Progenitor cell of endocrine pancreas (in vitro differentiated cells): ENCODE measurements at regions not wholly inside any gene's neighbourhood (a gene's known extent, or its start where the extent isn't known, plus 50 kb on each side); places are given as distances from the start of the nearest gene placed in this dataset.

Experiments
- DNase-seq: peaks from one replicate; pipeline ENCODE4 v3.0.0; 2021; ENCODE audit warnings: low spot score; ENCODE audit not compliant: unreplicated experiment
- H3K27ac Mint-ChIP-seq: 2 replicates; pipeline ENCODE4 v1.8.0; 2021; ENCODE audit warnings: mild to moderate bottlenecking, moderate library complexity, mixed read lengths
- H3K27me3 Mint-ChIP-seq: 2 replicates; pipeline ENCODE4 v1.8.0; 2021; ENCODE audit warnings: mixed read lengths
- H3K36me3 Mint-ChIP-seq: 2 replicates; pipeline ENCODE4 v1.8.0; 2022; ENCODE audit warnings: mixed read lengths; ENCODE audit not compliant: insufficient read depth
- H3K4me1 Mint-ChIP-seq: 2 replicates; pipeline ENCODE4 v1.8.0; 2021; ENCODE audit warnings: low read depth, mixed read lengths
- H3K4me3 Mint-ChIP-seq: 2 replicates; pipeline ENCODE4 v1.8.0; 2021; ENCODE audit warnings: low read depth, mild to moderate bottlenecking, moderate library complexity, mixed read lengths
- H3K9me3 Mint-ChIP-seq: 2 replicates; pipeline ENCODE4 v1.8.0; 2021; ENCODE audit warnings: low read depth, mixed read lengths
- TF ChIP-seq, protein P1 (sequence below): fragments of 200-600 bp; sonication (generic); IDR thresholded peaks from one replicate; pipeline ENCODE4 v1.5.0; 2021; ENCODE audit warnings: antibody characterized with exemption, mild to moderate bottlenecking; ENCODE audit not compliant: unreplicated experiment

DNA sequence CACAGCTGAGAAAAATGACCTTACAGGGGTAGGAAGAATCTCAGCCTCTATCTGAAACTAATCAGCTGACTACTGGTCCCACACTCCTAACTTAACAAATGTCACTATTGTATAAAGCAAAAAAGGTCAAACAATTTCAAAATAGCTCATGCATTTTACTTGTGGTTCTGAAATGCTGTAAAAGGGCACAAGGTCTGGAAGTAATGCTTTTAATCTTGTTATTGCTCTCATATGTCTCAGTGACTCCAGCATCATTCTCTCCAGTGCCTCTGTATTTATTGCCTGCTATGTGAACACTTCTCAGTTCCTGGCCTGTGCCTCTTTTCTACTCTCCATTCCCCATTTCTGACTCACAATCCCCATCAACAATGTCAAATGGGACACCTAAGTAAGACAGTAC, 937.7 kb downstream of the CDH11 start:
- TF ChIP-seq, protein P1, sequence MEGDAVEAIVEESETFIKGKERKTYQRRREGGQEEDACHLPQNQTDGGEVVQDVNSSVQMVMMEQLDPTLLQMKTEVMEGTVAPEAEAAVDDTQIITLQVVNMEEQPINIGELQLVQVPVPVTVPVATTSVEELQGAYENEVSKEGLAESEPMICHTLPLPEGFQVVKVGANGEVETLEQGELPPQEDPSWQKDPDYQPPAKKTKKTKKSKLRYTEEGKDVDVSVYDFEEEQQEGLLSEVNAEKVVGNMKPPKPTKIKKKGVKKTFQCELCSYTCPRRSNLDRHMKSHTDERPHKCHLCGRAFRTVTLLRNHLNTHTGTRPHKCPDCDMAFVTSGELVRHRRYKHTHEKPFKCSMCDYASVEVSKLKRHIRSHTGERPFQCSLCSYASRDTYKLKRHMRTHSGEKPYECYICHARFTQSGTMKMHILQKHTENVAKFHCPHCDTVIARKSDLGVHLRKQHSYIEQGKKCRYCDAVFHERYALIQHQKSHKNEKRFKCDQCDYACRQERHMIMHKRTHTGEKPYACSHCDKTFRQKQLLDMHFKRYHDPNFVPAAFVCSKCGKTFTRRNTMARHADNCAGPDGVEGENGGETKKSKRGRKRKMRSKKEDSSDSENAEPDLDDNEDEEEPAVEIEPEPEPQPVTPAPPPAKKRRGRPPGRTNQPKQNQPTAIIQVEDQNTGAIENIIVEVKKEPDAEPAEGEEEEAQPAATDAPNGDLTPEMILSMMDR = no peak
- Mint-ChIP-seq H3K4me3 (no peak overlapping the region), H3K27me3 (no peaks in the 10 kb centered on the region), H3K27ac (no peak overlapping the region), H3K36me3 (no peaks in the 10 kb centered on the region), H3K9me3 (peaks cover 10% of the 10 kb centered on the region), H3K4me1 (peaks cover 12% of the 10 kb centered on the region)
- DNase-seq = no peak

DNA sequence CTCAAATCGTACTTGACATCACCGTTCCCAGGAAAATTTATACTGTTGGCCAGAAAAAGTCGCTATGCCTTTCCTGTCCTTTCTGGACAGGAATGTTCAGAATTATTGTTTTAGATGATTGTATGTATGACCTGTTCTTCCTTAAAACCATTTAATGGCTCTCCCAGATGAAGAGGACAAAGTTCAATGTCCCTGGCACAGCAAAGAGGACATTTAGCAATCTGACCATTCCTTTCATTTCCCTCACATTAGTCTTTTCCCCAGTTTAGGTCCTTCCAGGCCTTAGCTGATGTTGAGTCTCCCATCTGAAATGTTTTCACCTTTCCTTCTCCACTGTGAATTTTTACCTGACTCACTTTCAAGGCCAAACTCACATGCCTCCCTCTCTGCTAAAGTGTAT, 938.9 kb downstream of the CDH11 start:
- Mint-ChIP-seq H3K27me3 (no peaks in the 10 kb centered on the region), H3K27ac (no peak overlapping the region), H3K36me3 (no peaks in the 10 kb centered on the region), H3K4me1 (peaks cover 12% of the 10 kb centered on the region), H3K9me3 (peaks cover 18% of the 10 kb centered on the region), H3K4me3 (no peak overlapping the region)
- no peak for DNase-seq
- TF ChIP-seq, protein P1 = no peak

DNA sequence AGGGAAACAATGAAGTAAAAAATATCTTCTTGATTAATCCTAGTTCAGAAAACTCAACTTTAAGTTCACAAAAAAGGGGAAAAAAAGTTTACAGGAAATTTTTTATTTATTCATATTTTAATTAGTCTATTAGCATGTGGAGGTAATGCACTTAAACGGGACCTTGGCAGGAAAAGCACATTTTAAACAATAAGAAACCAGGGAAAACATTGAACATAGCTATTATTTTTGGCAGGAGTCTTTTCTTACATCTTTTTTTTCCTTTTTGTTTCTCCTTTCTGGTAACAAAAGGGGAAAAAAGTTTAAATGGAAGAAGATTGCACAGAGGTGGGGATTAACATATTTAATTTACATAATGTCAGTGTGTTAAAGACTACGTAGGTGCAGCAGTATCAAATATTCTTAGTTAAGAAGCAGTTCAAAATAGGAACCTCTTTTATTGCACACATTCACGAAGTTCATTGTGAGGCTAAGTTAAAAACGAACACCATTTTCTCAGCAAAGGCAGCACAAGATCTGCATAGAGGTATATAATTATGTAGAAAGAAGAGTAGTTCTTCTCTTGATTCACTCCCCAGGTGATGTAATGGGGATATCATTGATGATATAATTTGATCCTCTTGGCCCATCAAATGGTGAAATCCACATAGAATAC, 940.5 kb downstream of the CDH11 start:
- no peak for DNase-seq
- H3K9me3 Mint-ChIP-seq = peaks cover 26% of the 10 kb centered on the region
- TF ChIP-seq, protein P1 = no peak

DNA sequence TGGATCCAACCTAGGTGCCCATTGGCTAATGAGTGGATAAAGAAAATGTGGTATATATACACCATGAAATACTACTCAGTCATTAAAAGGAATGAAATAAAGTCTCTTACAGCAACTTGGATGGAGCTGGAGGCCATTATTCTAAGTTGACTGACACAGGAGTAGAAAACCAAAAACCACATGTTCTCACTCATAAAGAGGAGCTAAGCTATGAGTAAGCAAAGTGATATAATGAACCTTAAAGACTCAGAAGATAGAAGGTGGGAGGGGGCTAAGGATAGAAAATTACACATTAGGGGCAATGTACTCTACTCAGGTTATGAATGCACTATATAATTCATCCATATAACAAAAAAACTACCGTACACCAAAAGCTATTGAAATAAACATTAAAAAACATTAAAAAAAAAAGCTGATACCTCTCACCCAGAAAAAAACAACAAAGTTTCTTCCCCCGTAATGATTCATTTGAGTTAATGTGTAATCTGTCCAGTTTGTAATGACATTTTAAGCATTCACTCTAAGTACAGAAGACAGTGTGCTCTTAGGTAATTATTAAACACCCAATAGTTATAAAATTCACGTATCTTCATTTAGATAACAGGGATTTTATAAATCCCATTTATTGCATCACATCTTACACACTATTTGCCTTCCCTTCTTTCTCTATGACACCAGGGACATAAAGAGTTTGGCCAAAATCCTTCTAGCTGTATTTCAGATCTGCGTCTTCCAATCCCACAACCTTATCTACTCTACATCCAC, 941.5 kb downstream of the CDH11 start:
- H3K36me3 Mint-ChIP-seq = peaks cover 7% of the 10 kb centered on the region
- peaks cover 4% of the 10 kb centered on the region for H3K4me1 Mint-ChIP-seq
- H3K9me3 Mint-ChIP-seq = peaks cover 26% of the 10 kb centered on the region
- DNase-seq = no peak
- H3K4me3 Mint-ChIP-seq = no peak overlapping the region
- H3K27ac Mint-ChIP-seq = no peak overlapping the region
- H3K27me3 Mint-ChIP-seq = no peaks in the 10 kb centered on the region
- TF ChIP-seq, protein P1 = no peak

More for the DNA sequence above, 940.5 kb downstream of the CDH11 start:
- peaks cover 7% of the 10 kb centered on the region for H3K36me3 Mint-ChIP-seq
- H3K4me1 Mint-ChIP-seq = peaks cover 12% of the 10 kb centered on the region
- no peaks in the 10 kb centered on the region for H3K27me3 Mint-ChIP-seq
- H3K4me3 Mint-ChIP-seq = no peak overlapping the region
- H3K27ac Mint-ChIP-seq = no peak overlapping the region

DNA sequence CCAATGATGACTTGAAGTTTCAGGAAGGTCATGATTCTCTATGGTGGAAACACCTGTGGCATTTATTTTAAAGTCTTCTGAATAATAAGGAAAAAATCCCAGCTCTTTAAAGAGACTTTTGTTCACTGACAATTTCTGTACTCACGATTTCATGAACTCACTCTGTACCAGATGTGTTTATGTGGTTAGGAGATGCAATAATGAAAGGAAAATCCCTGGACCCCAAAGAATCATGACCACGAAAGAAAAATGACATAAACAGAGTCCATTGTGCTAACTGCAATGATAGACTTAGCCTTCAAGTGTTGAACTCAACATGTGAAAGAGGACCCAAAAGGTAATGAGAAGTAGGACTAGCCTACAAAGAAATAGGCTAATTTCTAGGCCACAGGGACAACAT, 947.5 kb downstream of the CDH11 start:
- TF ChIP-seq, protein P1 = no peak
- H3K9me3 Mint-ChIP-seq = peaks cover 17% of the 10 kb centered on the region
- DNase-seq = no peak
- H3K4me1 Mint-ChIP-seq = peaks cover 2% of the 10 kb centered on the region
- H3K4me3 Mint-ChIP-seq = no peak overlapping the region
- H3K27me3 Mint-ChIP-seq = peaks cover 2% of the 10 kb centered on the region
- H3K36me3 Mint-ChIP-seq = peaks cover 7% of the 10 kb centered on the region
- no peak overlapping the region for H3K27ac Mint-ChIP-seq
